H1 (cell line): ENCODE measurements at regions not wholly inside any gene's neighbourhood (a gene's known extent, or its start where the extent isn't known, plus 50 kb on each side); places are given as distances from the start of the nearest gene placed in this dataset.

Source experiments
- CHD7 ChIP-seq: fragments of 300-600 bp; sonication (generic); IDR thresholded peaks from 2 replicates; pipeline ENCODE4 v1.7.1; 2012; ENCODE audit warnings: low read length, moderate library complexity, mild to moderate bottlenecking, inconsistent platforms; ENCODE audit not compliant: insufficient replicate concordance
- GTF2F1 ChIP-seq: IDR thresholded peaks from 2 replicates; pipeline ENCODE4 v1.6.1; 2012; ENCODE audit warnings: low read depth, low read length, improper control_type of control experiment, borderline replicate concordance
- NRF1 ChIP-seq: IDR thresholded peaks from 2 replicates; pipeline ENCODE4 v1.6.1; 2011; ENCODE audit warnings: mild to moderate bottlenecking, low read depth, low read length, improper control_type of control experiment
- TEAD4 ChIP-seq: IDR thresholded peaks from 2 replicates; pipeline ENCODE4 v1.6.1; 2012; ENCODE audit warnings: low read depth, low read length, inconsistent platforms, mixed read lengths

- no peak for TF ChIP-seq CHD7
- no peak for TF ChIP-seq GTF2F1
- no peak for TF ChIP-seq TEAD4
- TF ChIP-seq NRF1 = no peak
Measured at GRCh38 chr17:12406623-12407215, 259.0 kb upstream of the MYOCD start (continued).
